Peyer's patch (tissue), 4 donors: ENCODE measurements at regions not wholly inside any gene's neighbourhood (a gene's known extent, or its start where the extent isn't known, plus 50 kb on each side); places are given as distances from the start of the nearest gene placed in this dataset.

Experiments
- POLR2A ChIP-seq, 2 donors: fragments of 450-650 bp; IDR thresholded peaks; one replicate each; pipeline ENCODE4 v1.5.1; 2017; ENCODE audit warnings: antibody characterized with exemption in 2 of 2, mild to moderate bottlenecking in 2 of 2, moderate library complexity in 2 of 2
- TF ChIP-seq, protein P1 (sequence below), 6 experiments: fragments of 450-650 bp in 4 of 6; fragments of 200-600 bp in 2 of 6; sonication (generic) in 1 of 6; IDR thresholded peaks; one replicate each; pipeline ENCODE4 v1.5.1; 2017 to 2019; ENCODE audit warnings: antibody characterized with exemption in 6 of 6, mild to moderate bottlenecking in 3 of 6, moderate library complexity in 1 of 6

DNA sequence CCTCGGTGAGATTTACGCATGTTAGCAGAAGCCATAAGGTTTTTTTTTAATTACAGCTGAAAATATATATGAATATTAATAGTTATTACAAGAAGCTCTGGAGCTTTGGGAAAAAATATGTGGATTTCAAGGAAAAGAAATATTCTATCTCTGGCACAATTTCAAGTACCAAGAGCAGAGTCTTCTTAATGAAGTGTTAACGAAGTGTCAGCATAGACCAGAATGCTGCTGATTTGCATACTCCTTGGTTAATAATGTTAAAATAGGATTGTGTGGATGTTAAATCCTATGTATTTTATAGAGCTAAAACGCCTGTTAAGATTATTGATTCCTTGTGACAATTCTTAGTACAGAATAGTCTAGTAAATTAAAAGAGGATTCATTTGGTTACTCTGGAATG lies 57.0 kb upstream of the FAT3 start:
- TF ChIP-seq, protein P1, sequence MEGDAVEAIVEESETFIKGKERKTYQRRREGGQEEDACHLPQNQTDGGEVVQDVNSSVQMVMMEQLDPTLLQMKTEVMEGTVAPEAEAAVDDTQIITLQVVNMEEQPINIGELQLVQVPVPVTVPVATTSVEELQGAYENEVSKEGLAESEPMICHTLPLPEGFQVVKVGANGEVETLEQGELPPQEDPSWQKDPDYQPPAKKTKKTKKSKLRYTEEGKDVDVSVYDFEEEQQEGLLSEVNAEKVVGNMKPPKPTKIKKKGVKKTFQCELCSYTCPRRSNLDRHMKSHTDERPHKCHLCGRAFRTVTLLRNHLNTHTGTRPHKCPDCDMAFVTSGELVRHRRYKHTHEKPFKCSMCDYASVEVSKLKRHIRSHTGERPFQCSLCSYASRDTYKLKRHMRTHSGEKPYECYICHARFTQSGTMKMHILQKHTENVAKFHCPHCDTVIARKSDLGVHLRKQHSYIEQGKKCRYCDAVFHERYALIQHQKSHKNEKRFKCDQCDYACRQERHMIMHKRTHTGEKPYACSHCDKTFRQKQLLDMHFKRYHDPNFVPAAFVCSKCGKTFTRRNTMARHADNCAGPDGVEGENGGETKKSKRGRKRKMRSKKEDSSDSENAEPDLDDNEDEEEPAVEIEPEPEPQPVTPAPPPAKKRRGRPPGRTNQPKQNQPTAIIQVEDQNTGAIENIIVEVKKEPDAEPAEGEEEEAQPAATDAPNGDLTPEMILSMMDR (IDR thresholded peaks at IDR 0.05): no peak
- no peak for TF ChIP-seq POLR2A (IDR thresholded peaks at IDR 0.05)
